NCI-H146 treated with DMSO at 0.1 percent for 48 hours (cell line): ENCODE measurements at regions not wholly inside any gene's neighbourhood (a gene's known extent, or its start where the extent isn't known, plus 50 kb on each side); places are given as distances from the start of the nearest gene placed in this dataset.
"Not testable (repeated sequence)": the region's sequence is repeated elsewhere in the genome, so short reads cannot be mapped to it uniquely, and the experiment has no call there.

Experiments used
- DNase-seq: peaks from one replicate; lab custom pipeline; 2025; ENCODE audit not compliant: unreplicated experiment; lab: John Stamatoyannopoulos, UW

- DNase-seq, result no peak
Measured at GRCh38 chr10:36500266-36500665, 625.1 kb upstream of the ANKRD30A start.

GRCh38 chr10:36499693-36500092, 625.7 kb upstream of the ANKRD30A start:
- no peak for DNase-seq

- DNase-seq, result no peak
Measured at GRCh38 chr10:36496758-36497157, 628.6 kb upstream of the ANKRD30A start.

- no peak for DNase-seq
Measured at GRCh38 chr10:36494371-36494770, 631.0 kb upstream of the ANKRD30A start.

- no peak for DNase-seq
Measured at GRCh38 chr10:36493516-36493880, 631.9 kb upstream of the ANKRD30A start.

- DNase-seq, result no peak
Measured at GRCh38 chr10:36492590-36493515, 632.5 kb upstream of the ANKRD30A start.

GRCh38 chr10:36491926-36492325, 633.5 kb upstream of the ANKRD30A start:
- no peak for DNase-seq

- DNase-seq, result no peak
Measured at GRCh38 chr10:36489611-36490228, 635.7 kb upstream of the ANKRD30A start.

GRCh38 chr10:36489181-36489580, 636.2 kb upstream of the ANKRD30A start:
- no peak for DNase-seq

- no peak for DNase-seq
Measured at GRCh38 chr10:36488579-36488978, 636.8 kb upstream of the ANKRD30A start.

- DNase-seq, result no peak
Measured at GRCh38 chr10:36479073-36479472, 646.3 kb upstream of the ANKRD30A start.

GRCh38 chr10:36476399-36476798, 649.0 kb upstream of the ANKRD30A start:
- DNase-seq, result no peak

- DNase-seq, result no peak
Measured at GRCh38 chr10:36475746-36476145, 649.7 kb upstream of the ANKRD30A start.

- no peak for DNase-seq
Measured at GRCh38 chr10:36474456-36474855, 650.9 kb upstream of the ANKRD30A start.

GRCh38 chr10:36473122-36473521, 652.3 kb upstream of the ANKRD30A start:
- no peak for DNase-seq

- DNase-seq, result no peak
Measured at GRCh38 chr10:36469585-36469984, 655.8 kb upstream of the ANKRD30A start.

GRCh38 chr10:36468620-36469019, 656.8 kb upstream of the ANKRD30A start:
- no peak for DNase-seq

- DNase-seq, result no peak
Measured at GRCh38 chr10:36465604-36466379, 659.6 kb upstream of the ANKRD30A start.

GRCh38 chr10:36464291-36464690, 661.1 kb upstream of the ANKRD30A start:
- DNase-seq, result no peak

- no peak for DNase-seq
Measured at GRCh38 chr10:36463390-36463789, 662.0 kb upstream of the ANKRD30A start.

- no peak for DNase-seq
Measured at GRCh38 chr10:36462194-36462593, 663.2 kb upstream of the ANKRD30A start.

GRCh38 chr10:36458437-36458836, 667.0 kb upstream of the ANKRD30A start:
- not testable (repeated sequence) for DNase-seq
